T-helper 2 cell treated with Interferon-gamma antibody and Interleukin-4, amounts not matched to agents 100 ng/mL and 5 ng/mL, for 36 hours (primary cell): ENCODE measurements at regions not wholly inside any gene's neighbourhood (a gene's known extent, or its start where the extent isn't known, plus 50 kb on each side); places are given as distances from the start of the nearest gene placed in this dataset.
"Not testable (repeated sequence)": the region's sequence is repeated elsewhere in the genome, so short reads cannot be mapped to it uniquely, and the experiment has no call there.

ENCODE experiments used
- intact Hi-C: fragments of 100-400 bp; cut with micrococcal nuclease; formaldehyde crosslinking; loops from one replicate; pipeline ENCODE4 v1.15.1; 2023

- intact Hi-C loops: no loop called here
Measured at GRCh38 chr2:7368211-7368610, 451.0 kb downstream of the RNF144A start.

DNA sequence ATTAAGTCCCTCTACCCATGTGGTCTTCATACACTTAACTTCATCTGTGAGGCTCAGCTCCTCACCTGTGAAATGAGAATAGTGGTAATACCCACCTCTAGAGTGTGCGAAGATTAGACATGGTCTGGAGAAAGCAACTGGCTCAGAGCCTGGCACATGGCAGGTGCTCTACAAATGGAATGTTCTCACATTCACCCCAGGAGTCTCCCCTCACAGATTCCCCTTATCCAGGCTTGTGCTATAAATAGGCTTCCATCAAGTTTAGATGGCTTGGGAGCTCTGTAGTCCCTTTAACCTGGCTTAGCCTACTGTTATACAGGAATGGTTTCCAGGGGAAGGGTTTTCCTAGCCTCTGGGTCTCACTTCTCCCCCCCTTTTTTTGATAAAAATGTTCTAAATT lies 455.9 kb downstream of the RNF144A start:
- intact Hi-C loops: no loop called here

DNA sequence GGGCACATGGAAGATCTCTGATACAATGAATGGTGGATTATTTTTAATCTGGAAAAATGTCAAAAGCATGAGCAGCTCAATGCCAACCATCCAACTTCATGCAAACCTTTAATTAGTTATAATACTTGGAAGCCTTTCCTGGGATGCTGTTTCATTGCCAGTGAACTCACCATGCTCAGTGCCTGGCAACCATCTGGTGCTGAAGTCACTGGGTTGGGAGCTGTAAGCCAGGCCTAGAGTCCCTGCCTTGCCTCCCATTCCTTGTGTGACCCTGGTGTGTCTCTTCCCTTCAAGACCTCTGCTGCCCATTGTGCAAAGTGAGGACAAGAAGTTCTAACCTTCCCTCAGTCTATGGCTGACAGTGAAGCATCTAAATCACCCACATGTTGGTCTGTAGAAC lies 458.7 kb downstream of the RNF144A start:
- intact Hi-C loops: no loop called here

GRCh38 chr2:7377916-7378569 lies 460.8 kb downstream of the RNF144A start:
- intact Hi-C loops: no loop called here

GRCh38 chr2:7378591-7378990 lies 461.4 kb downstream of the RNF144A start:
- intact Hi-C loops: no loop called here

- intact Hi-C loops: no loop called here
Measured at GRCh38 chr2:7379799-7380198, 462.6 kb downstream of the RNF144A start.

DNA sequence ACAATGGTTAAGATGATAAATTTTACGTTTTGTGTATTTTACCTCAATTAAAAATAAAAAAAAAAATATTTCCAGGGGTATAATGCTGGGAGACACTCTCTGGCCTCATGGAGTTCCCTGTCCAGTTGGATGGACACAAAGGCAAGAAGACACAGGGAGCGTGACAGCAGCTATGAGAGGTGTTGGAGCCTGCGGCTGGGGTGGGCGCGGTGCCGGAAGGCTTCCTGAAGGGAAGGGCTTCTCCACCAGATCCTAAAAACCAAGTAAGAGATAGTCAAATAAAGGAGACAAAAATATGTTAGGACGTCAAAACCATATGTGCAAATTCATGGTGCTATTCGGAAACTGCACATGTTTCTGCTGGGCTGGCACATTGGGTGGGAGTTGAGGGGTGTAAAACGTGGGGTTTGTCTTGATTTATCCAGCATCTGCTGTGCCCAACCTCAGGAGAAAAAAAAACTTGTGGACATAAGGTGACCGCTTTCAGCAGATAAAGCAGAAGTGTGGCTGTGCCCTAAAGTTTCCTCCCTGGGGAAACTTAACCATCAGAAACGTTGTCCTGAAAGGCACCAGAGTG lies 467.6 kb downstream of the RNF144A start:
- intact Hi-C loops: no loop called here

- intact Hi-C loops: not testable (repeated sequence)
Measured at GRCh38 chr2:7390311-7390710, 473.1 kb downstream of the RNF144A start.

GRCh38 chr2:7392076-7392787 lies 475.0 kb downstream of the RNF144A start:
- intact Hi-C loops: no loop called here

DNA sequence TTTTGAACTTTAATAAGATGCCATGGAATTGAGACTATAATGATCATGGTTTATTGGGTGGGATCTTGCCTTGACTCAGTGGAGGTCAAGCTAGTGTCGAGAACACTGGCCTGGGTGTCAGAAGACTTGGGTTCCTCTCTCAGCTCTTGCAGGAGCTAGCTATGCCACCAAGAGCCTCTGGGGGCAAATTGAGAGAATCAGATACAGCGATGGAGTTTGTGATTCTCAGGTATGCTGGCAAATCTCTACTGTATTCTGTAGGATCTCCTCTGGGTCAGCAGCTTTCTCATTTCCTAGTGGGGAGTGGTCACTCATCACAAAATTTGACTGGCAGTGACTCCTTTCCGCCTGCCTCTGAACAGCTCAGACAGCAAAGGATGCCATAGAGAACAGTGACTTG lies 477.0 kb downstream of the RNF144A start:
- intact Hi-C loops: no loop called here

DNA sequence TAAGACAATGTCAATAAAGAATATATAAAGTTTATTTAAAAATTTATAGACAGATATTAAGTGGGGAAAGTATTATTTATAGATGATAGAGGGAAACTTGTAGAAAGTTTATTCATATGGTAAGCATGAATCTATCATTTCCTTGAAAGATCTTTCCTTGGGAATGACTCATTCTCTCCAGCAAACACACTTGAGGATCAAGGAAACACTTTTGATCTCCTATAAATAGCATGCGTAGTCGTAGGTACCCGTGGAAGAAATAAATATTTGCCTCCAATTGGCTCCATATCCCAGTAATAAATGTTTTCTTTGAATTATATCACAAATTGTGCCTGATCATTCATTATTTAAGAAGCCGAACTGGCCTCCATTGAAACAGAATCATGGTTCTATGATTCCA lies 483.4 kb downstream of the RNF144A start:
- intact Hi-C loops: no loop called here

GRCh38 chr2:7403092-7403775 lies 486.0 kb downstream of the RNF144A start:
- intact Hi-C loops: no loop called here

DNA sequence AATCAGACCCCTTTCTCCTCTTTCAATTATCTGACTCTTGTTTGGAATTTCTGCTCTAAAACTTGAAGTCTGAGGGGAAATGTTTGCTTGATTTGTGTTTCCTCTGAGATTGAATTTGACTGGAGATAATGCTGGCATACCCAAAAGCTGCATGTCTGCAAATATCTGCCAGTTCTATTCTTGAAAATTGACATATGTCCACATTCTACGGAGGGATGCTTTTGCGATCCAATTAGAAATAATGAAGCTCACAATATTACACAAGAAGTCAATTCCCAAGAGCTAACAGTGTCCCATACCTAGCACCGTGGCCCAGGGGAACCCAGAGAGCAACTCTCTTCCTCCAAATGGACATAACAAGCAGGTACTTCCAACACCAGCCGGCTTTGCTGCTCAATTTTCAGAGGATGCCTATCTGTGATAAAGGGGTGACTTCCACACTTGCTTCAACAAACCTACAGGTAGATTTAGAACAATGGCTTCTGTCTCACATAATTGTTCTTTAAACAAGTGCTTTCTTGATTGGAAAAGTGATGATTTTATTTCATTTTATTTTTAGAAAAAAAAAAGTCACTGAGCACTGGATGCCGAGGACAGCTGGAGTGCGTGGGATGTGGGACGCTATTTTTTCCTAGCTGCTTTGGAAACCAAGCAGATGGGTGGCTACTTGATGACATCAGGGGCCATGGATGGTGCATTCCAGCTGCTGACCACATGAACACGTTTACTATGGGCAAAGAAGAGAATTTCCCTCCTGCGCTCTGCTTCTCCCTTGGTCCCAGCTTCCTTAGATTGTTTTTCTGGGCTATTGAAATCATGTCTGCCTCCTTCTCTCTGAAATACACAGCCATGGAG lies 488.9 kb downstream of the RNF144A start:
- intact Hi-C loops: no loop called here

- intact Hi-C loops: no loop called here
Measured at GRCh38 chr2:7407001-7407400, 489.8 kb downstream of the RNF144A start.

- intact Hi-C loops: no loop called here
Measured at GRCh38 chr2:7407906-7408680, 490.9 kb downstream of the RNF144A start.

DNA sequence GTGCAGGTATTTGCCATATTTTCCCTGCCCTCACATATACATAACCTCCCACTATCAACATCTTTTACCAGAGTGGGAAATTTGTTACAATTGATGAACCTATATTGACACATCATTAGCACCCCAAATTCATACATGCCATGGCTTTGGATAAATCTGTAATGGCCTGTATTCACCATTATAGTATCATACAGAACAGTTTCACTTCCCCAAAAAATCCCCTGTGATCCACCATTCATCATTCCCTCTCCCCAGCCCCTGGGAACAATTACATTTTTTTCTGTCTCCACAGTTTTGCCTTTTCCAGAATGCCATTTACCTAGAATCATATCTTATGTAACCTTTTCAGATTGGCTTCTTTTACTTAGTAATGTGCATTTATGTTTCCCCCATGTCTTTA lies 494.5 kb downstream of the RNF144A start:
- intact Hi-C loops: no loop called here

DNA sequence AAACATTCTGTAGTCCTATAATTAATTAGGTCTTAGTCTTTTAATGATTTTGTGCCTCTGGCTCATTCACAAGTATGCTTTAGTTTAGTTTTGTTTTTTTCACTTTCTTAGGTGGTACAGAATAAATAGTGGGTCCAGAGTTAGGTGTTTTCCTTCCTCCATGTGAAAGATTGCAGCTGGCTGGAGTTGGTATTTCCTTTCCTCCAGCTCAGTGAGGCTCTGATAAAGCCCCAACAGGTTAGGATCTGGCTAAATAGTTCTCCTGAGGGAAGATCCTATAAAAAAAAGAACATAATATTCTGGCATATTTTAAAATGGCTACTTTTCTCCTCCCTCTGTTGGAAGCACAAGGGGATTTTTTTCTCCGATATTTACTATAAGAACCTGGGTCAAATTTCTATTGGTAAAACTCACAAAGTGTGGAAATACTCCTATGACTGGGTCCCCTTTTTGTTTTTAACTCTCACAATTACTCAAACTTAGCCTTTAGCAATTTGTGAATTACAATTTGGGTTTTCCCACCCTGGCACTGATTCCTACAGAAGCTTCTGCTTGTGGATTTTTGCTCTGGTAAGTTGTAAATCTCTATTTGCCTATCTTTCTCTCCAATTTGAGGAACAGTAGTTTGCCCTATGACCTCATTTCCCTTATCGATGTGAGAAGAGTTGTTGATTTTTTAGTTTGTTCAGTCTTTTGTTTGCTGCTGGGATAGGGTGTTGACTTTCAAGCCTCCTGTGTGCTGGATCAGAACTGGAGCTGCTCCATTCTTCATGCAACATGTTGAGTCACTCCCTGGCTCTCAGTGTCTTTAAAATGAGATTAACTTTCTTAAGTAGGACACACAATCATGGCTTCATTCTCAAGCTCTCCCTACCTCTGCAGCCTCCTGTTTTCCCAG lies 500.9 kb downstream of the RNF144A start:
- intact Hi-C loops: no loop called here

- intact Hi-C loops: no loop called here
Measured at GRCh38 chr2:7419186-7419585, 502.0 kb downstream of the RNF144A start.

DNA sequence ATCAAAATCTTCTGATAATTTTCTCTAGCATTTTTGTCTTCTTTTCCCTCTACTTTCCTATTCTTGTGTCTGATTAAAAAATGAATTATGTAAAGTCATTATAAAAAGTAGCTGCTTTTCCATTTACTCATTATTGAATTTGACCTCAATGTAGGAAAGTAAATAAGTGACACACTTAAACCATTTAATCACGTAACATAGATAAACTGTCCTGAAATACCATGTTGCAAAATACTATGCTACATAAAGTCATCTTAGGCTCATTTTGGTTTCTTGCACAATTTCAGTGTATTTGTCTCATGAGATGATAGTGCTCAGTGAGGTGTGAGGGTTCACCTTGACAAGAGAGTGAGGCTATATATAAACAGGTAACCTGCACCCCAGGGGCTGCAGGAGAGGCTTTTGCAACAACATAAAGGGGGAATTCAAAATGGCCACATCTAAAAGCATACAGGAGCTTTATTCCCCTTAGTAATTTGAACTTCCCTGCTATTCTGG lies 502.7 kb downstream of the RNF144A start:
- intact Hi-C loops: no loop called here
